GM21381 (cell line): ENCODE measurements at regions not wholly inside any gene's neighbourhood (a gene's known extent, or its start where the extent isn't known, plus 50 kb on each side); places are given as distances from the start of the nearest gene placed in this dataset.
"Not testable (repeated sequence)": the region's sequence is repeated elsewhere in the genome, so short reads cannot be mapped to it uniquely, and the experiment has no call there.

Experiments used
- ATAC-seq: cut with Tn5 transposase; IDR thresholded peaks from one replicate; pipeline ENCODE4 v1.9.1; 2021; ENCODE audit warnings: mild to moderate bottlenecking, moderate library complexity; ENCODE audit not compliant: unreplicated experiment

- ATAC-seq: not testable (repeated sequence)
These were observed 50.8 kb downstream of the PPIAL4G start for GRCh38 chr1:148432318-148432717.

- not testable (repeated sequence) for ATAC-seq
These were observed 53.2 kb downstream of the PPIAL4G start for GRCh38 chr1:148429856-148430255.

- ATAC-seq: not testable (repeated sequence)
These were observed 56.0 kb downstream of the PPIAL4G start for GRCh38 chr1:148426940-148427611.

GRCh38 chr1:148426385-148426784, 56.7 kb downstream of the PPIAL4G start:
- not testable (repeated sequence) for ATAC-seq

- not testable (repeated sequence) for ATAC-seq
These were observed 58.7 kb downstream of the PPIAL4G start for GRCh38 chr1:148424143-148425003.

GRCh38 chr1:148422921-148423320, 60.2 kb downstream of the PPIAL4G start:
- not testable (repeated sequence) for ATAC-seq

- ATAC-seq: not testable (repeated sequence)
These were observed 65.9 kb downstream of the PPIAL4G start for GRCh38 chr1:148417241-148417640.

- not testable (repeated sequence) for ATAC-seq
These were observed 69.7 kb downstream of the PPIAL4G start for GRCh38 chr1:148413385-148413784.

GRCh38 chr1:148404786-148405568, 78.1 kb downstream of the PPIAL4G start:
- ATAC-seq: not testable (repeated sequence)

- ATAC-seq: not testable (repeated sequence)
These were observed 79.2 kb downstream of the PPIAL4G start for GRCh38 chr1:148403925-148404324.

GRCh38 chr1:148403085-148403456, 80.0 kb downstream of the PPIAL4G start:
- not testable (repeated sequence) for ATAC-seq

- peak; percentile 93 for ATAC-seq
These were observed 80.7 kb downstream of the PPIAL4G start for GRCh38 chr1:148402152-148403084.

GRCh38 chr1:148397516-148397915, 85.6 kb downstream of the PPIAL4G start:
- not testable (repeated sequence) for ATAC-seq

- not testable (repeated sequence) for ATAC-seq
These were observed 90.6 kb downstream of the PPIAL4G start for GRCh38 chr1:148392505-148392904.

- not testable (repeated sequence) for ATAC-seq
These were observed 91.8 kb downstream of the PPIAL4G start for GRCh38 chr1:148391323-148391722.

- ATAC-seq: no peak
These were observed 94.1 kb downstream of the PPIAL4G start for GRCh38 chr1:148389027-148389339.

- peak; percentile 81 for ATAC-seq
These were observed 94.7 kb downstream of the PPIAL4G start for GRCh38 chr1:148388260-148389026.

GRCh38 chr1:148387949-148388259, 95.2 kb downstream of the PPIAL4G start:
- not testable (repeated sequence) for ATAC-seq

GRCh38 chr1:148387122-148387948, 95.8 kb downstream of the PPIAL4G start:
- ATAC-seq: not testable (repeated sequence)
